Endothelial cell of umbilical vein (primary cell): ENCODE measurements at regions not wholly inside any gene's neighbourhood (a gene's known extent, or its start where the extent isn't known, plus 50 kb on each side); places are given as distances from the start of the nearest gene placed in this dataset.

Experiments
- BruUV-seq: library from RNA; stranded (reverse); fragments of 400-500 nt; replicated peaks from 2 replicates; lab custom pipeline; 2021; lab: Mats Ljungman, UMichigan
- CTCF ChIA-PET: fragments of 300-600, 350-600 bp; sonication (Branson Sonifier 250); formaldehyde crosslinking; loops from one replicate; lab custom pipeline; 2021; ENCODE audit warnings: antibody characterized with exemption, inconsistent platforms; lab: Charles Lee
- POLR2A ChIA-PET: fragments of 300-600, 350-600 bp; sonication (Branson Sonifier 250); formaldehyde crosslinking; loops from one replicate; lab custom pipeline; 2021; ENCODE audit warnings: antibody characterized with exemption, inconsistent platforms; lab: Charles Lee
- DNase-seq: peaks from one replicate; pipeline ENCODE4 v3.0.0-alpha.2; 2011; ENCODE audit warnings: low read depth, low spot score
- FAIRE-seq: peaks from 2 replicates; lab custom pipeline; 2011; peaks lifted over from hg19 to GRCh38; lab: Jason Lieb, UNC
- H2AFZ ChIP-seq: 2 replicates; pipeline ENCODE4 v1.6.0; 2012; ENCODE audit warnings: low read depth, low read length, control low read depth, inconsistent platforms
- H3K27ac ChIP-seq: 2 replicates; pipeline ENCODE4 v1.5.1; 2011; ENCODE audit warnings: low read depth, mild to moderate bottlenecking, control low read depth, low read length, moderate library complexity; ENCODE audit not compliant: insufficient read depth
- H3K27me3 ChIP-seq, 2 experiments: 2 replicates each; pipeline versions ENCODE4 v1.6.0 to v1.6.1; 2011; ENCODE audit warnings: low read length in 2 of 2, mixed read lengths in 1 of 2; ENCODE audit not compliant: control insufficient read depth in 2 of 2, insufficient read depth in 2 of 2
- H3K36me3 ChIP-seq, 2 experiments: 2 replicates in 1 of 2; 3 replicates in 1 of 2; pipeline ENCODE4 v1.5.1; 2011; ENCODE audit warnings: low read length in 2 of 2, mild to moderate bottlenecking in 1 of 2, moderate library complexity in 1 of 2; ENCODE audit not compliant: control insufficient read depth in 2 of 2, insufficient read depth in 2 of 2; ENCODE audit errors: extremely low read depth in 1 of 2
- H3K4me1 ChIP-seq: 3 replicates; pipeline ENCODE4 v1.5.1; 2011; ENCODE audit warnings: mild to moderate bottlenecking, low read length; ENCODE audit not compliant: control insufficient read depth, insufficient read depth; ENCODE audit errors: extremely low read depth
- H3K4me2 ChIP-seq: 2 replicates; pipeline ENCODE4 v1.6.1; 2011; ENCODE audit warnings: low read length, control low read depth, mixed read lengths; ENCODE audit not compliant: insufficient read depth
- H3K4me3 ChIP-seq, 3 experiments: fragments of 200-600 bp in 1 of 3; sonication (generic), shearing (Covaris generic) in 1 of 3; replicated peaks in 1 of 3; 2 replicates each; pipeline ENCODE4 v1.5.1; 2011 to 2016; ENCODE audit warnings: control low read depth in 3 of 3, low read length in 3 of 3, mild to moderate bottlenecking in 2 of 3, inconsistent platforms in 1 of 3, low read depth in 1 of 3, moderate library complexity in 1 of 3; ENCODE audit not compliant: insufficient read depth in 1 of 3
- H3K79me2 ChIP-seq: 2 replicates; pipeline ENCODE4 v1.6.0; 2012; ENCODE audit warnings: low read length, inconsistent platforms; ENCODE audit not compliant: control insufficient read depth, insufficient read depth
- H3K9ac ChIP-seq: replicated peaks from 2 replicates; pipeline ENCODE3; 2011; ENCODE audit warnings: low read length, control low read depth; ENCODE audit not compliant: insufficient read depth; ENCODE audit errors: extremely low read depth
- H3K9me1 ChIP-seq: replicated peaks from 3 replicates; pipeline ENCODE4 v1.6.0; 2011; ENCODE audit warnings: mild to moderate bottlenecking, low read length; ENCODE audit not compliant: control insufficient read depth, insufficient read depth; ENCODE audit errors: extremely low read depth
- H3K9me3 ChIP-seq: replicated peaks from 2 replicates; pipeline ENCODE4 v1.5.1; 2012; ENCODE audit warnings: low read length, inconsistent platforms; ENCODE audit not compliant: control insufficient read depth, insufficient read depth
- H4K20me1 ChIP-seq: replicated peaks from 2 replicates; pipeline ENCODE3; 2011; ENCODE audit warnings: mild to moderate bottlenecking, low read length; ENCODE audit not compliant: control insufficient read depth, insufficient read depth; ENCODE audit errors: extremely low read depth
- EZH2 ChIP-seq: IDR thresholded peaks from 2 replicates; pipeline ENCODE4 v1.6.1; 2012; ENCODE audit warnings: borderline replicate concordance, low read depth, mild to moderate bottlenecking, moderate library complexity, low read length, inconsistent platforms; ENCODE audit not compliant: severe bottlenecking
- FOS ChIP-seq: IDR thresholded peaks from 2 replicates; pipeline ENCODE4 v1.6.1; 2011; ENCODE audit warnings: mild to moderate bottlenecking, low read length, moderate library complexity, borderline replicate concordance; ENCODE audit not compliant: insufficient read depth
- GATA2 ChIP-seq: IDR thresholded peaks from 2 replicates; pipeline ENCODE4 v1.7.0; 2011; ENCODE audit warnings: low read depth, mild to moderate bottlenecking, moderate library complexity, mixed read lengths, low read length; ENCODE audit not compliant: insufficient read length, insufficient read depth
- JUN ChIP-seq: IDR thresholded peaks from 2 replicates; pipeline ENCODE4 v1.6.1; 2011; ENCODE audit warnings: borderline replicate concordance, low read depth; ENCODE audit not compliant: insufficient read length, insufficient read depth
- MAX ChIP-seq: IDR thresholded peaks from 2 replicates; pipeline ENCODE4 v1.6.1; 2011; ENCODE audit not compliant: insufficient read depth, insufficient read length
- MYC ChIP-seq: IDR thresholded peaks from one replicate; pipeline ENCODE4 v1.6.1; 2011; ENCODE audit warnings: mild to moderate bottlenecking, low read depth, low read length
- POLR2A ChIP-seq: IDR thresholded peaks from 2 replicates; pipeline ENCODE4 v1.6.1; 2012; ENCODE audit warnings: low read depth, mild to moderate bottlenecking, control low read depth, low read length
- POLR2AphosphoS5 ChIP-seq: IDR thresholded peaks from 2 replicates; pipeline ENCODE4 v1.6.1; 2012; ENCODE audit warnings: low read depth, mild to moderate bottlenecking, control low read depth, low read length, moderate library complexity; ENCODE audit not compliant: insufficient read depth
- dilution Hi-C: fragments of 300-500 bp; cut with MboI; formaldehyde crosslinking; loops from one replicate; pipeline ENCODE4 v1.15.0; 2019; ENCODE audit warnings: low sequenced_read_pairs; ENCODE audit not compliant: extremely low pct_ligation_motif_present
- intact Hi-C: fragments of 100-400 bp; cut with micrococcal nuclease; formaldehyde crosslinking; loops from one replicate; pipeline ENCODE4 v1.10.0; 2022
- TF ChIP-seq, protein P1 (sequence below), 2 donors: IDR thresholded peaks; 1 replicate in 1 of 2; 2 replicates in 1 of 2; pipeline ENCODE4 v1.5.1; 2011; ENCODE audit warnings: low read length in 2 of 2, mild to moderate bottlenecking in 2 of 2, moderate library complexity in 2 of 2, control low read depth in 1 of 2, inconsistent platforms in 1 of 2, low read depth in 1 of 2; ENCODE audit not compliant: insufficient read depth in 1 of 2; ENCODE audit errors: extremely low read depth in 1 of 2

GRCh38 chr16:16928532-16929109 lies 542.1 kb downstream of the XYLT1 start:
- no peaks in the 10 kb centered on the region for H3K27me3 ChIP-seq
- no peak overlapping the region for H3K27ac ChIP-seq
- H3K9ac ChIP-seq = no peak overlapping the region
- H3K36me3 ChIP-seq = no peaks in the 10 kb centered on the region
- no peak for FAIRE-seq
- H3K9me1 ChIP-seq = no peaks in the 10 kb centered on the region
- no TSS peak for BruUV-seq
- H3K4me2 ChIP-seq = no peak overlapping the region
- H3K9me3 ChIP-seq = no peaks in the 10 kb centered on the region
- CTCF ChIA-PET = no interaction called here
- no peak overlapping the region for H3K4me3 ChIP-seq
- no peaks in the 10 kb centered on the region for H3K4me1 ChIP-seq
- no peaks in the 10 kb centered on the region for H4K20me1 ChIP-seq
- H3K79me2 ChIP-seq = no peaks in the 10 kb centered on the region
- intact Hi-C loops (no loop called here), dilution Hi-C loops (no loop called here)
- DNase-seq = no peak
- no peak overlapping the region for H2AFZ ChIP-seq
- POLR2A ChIA-PET = no interaction called here
- TF ChIP-seq, protein P1, sequence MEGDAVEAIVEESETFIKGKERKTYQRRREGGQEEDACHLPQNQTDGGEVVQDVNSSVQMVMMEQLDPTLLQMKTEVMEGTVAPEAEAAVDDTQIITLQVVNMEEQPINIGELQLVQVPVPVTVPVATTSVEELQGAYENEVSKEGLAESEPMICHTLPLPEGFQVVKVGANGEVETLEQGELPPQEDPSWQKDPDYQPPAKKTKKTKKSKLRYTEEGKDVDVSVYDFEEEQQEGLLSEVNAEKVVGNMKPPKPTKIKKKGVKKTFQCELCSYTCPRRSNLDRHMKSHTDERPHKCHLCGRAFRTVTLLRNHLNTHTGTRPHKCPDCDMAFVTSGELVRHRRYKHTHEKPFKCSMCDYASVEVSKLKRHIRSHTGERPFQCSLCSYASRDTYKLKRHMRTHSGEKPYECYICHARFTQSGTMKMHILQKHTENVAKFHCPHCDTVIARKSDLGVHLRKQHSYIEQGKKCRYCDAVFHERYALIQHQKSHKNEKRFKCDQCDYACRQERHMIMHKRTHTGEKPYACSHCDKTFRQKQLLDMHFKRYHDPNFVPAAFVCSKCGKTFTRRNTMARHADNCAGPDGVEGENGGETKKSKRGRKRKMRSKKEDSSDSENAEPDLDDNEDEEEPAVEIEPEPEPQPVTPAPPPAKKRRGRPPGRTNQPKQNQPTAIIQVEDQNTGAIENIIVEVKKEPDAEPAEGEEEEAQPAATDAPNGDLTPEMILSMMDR (IDR thresholded peaks at IDR 0.05; ENCODE audit: extremely low read depth in 1 of 2, insufficient read depth in 1 of 2, low read depth in 1 of 2, low read length in 2 of 2) = no peak
- TF ChIP-seq FOS (no peak), POLR2A (no peak), POLR2AphosphoS5 (no peak), GATA2 (no peak), JUN (no peak), MAX (no peak), EZH2 (no peak), MYC (no peak)
